ENCODE measurements at regions not wholly inside any gene's neighbourhood (a gene's known extent, or its start where the extent isn't known, plus 50 kb on each side); places are given as distances from the start of the nearest gene placed in this dataset.

- no peaks in the 10 kb centered on the region for H3K4me1 Mint-ChIP-seq
- DNase-seq, result no peak
- ATAC-seq (ENCODE audit: low read depth), result no peak
- no peaks in the 10 kb centered on the region for H3K27me3 Mint-ChIP-seq
- no peak overlapping the region for H3K4me3 Mint-ChIP-seq
- POLR2A ChIA-PET, result no interaction called here
- no peak overlapping the region for H3K27ac Mint-ChIP-seq
- H3K9me3 Mint-ChIP-seq, result no peaks in the 10 kb centered on the region
- no peaks in the 10 kb centered on the region for H3K36me3 Mint-ChIP-seq
Measured at GRCh38 chr11:15507592-15507991, 392.9 kb downstream of the INSC start.

GRCh38 chr11:15509082-15509481 lies 394.4 kb downstream of the INSC start:
- no peaks in the 10 kb centered on the region for H3K27me3 Mint-ChIP-seq
- DNase-seq (no peak), ATAC-seq (ENCODE audit: low read depth) (no peak)
- POLR2A ChIA-PET, result no interaction called here
- no peaks in the 10 kb centered on the region for H3K9me3 Mint-ChIP-seq
- no peak overlapping the region for H3K4me3 Mint-ChIP-seq
- no peak overlapping the region for H3K27ac Mint-ChIP-seq
- no peaks in the 10 kb centered on the region for H3K4me1 Mint-ChIP-seq
- H3K36me3 Mint-ChIP-seq, result no peaks in the 10 kb centered on the region

- Mint-ChIP-seq H3K27ac (no peak overlapping the region), H3K4me1 (no peaks in the 10 kb centered on the region), H3K9me3 (peaks cover 4% of the 10 kb centered on the region), H3K36me3 (no peaks in the 10 kb centered on the region), H3K27me3 (no peaks in the 10 kb centered on the region), H3K4me3 (no peak overlapping the region)
- ATAC-seq (ENCODE audit: low read depth) (no peak), DNase-seq (no peak)
- POLR2A ChIA-PET, result no interaction called here
Measured at GRCh38 chr11:15519124-15519791, 404.5 kb downstream of the INSC start.

- ATAC-seq (ENCODE audit: low read depth), result no peak
- peaks cover 4% of the 10 kb centered on the region for H3K9me3 Mint-ChIP-seq
- no peaks in the 10 kb centered on the region for H3K27me3 Mint-ChIP-seq
- DNase-seq, result no peak
- H3K4me3 Mint-ChIP-seq, result no peak overlapping the region
- no peak overlapping the region for H3K27ac Mint-ChIP-seq
- no peaks in the 10 kb centered on the region for H3K4me1 Mint-ChIP-seq
- no peaks in the 10 kb centered on the region for H3K36me3 Mint-ChIP-seq
- POLR2A ChIA-PET, result no interaction called here
Measured at GRCh38 chr11:15519911-15520310, 405.2 kb downstream of the INSC start.

GRCh38 chr11:15523543-15523942 lies 408.8 kb downstream of the INSC start:
- no peak for ATAC-seq (ENCODE audit: low read depth)

GRCh38 chr11:15525582-15525981 lies 410.9 kb downstream of the INSC start:
- POLR2A ChIA-PET, result no interaction called here
- H3K27ac Mint-ChIP-seq, result no peak overlapping the region
- H3K36me3 Mint-ChIP-seq, result no peaks in the 10 kb centered on the region
- peaks cover 5% of the 10 kb centered on the region for H3K9me3 Mint-ChIP-seq
- H3K4me1 Mint-ChIP-seq, result no peaks in the 10 kb centered on the region
- no peak overlapping the region for H3K4me3 Mint-ChIP-seq
- no peaks in the 10 kb centered on the region for H3K27me3 Mint-ChIP-seq
- ATAC-seq (ENCODE audit: low read depth), result no peak
- no peak for DNase-seq

More at GRCh38 chr11:15523543-15523942, 408.8 kb downstream of the INSC start:
- no peak overlapping the region for H3K27ac Mint-ChIP-seq
- POLR2A ChIA-PET, result no interaction called here
- DNase-seq, result no peak
- H3K4me3 Mint-ChIP-seq, result no peak overlapping the region
- H3K27me3 Mint-ChIP-seq, result no peaks in the 10 kb centered on the region
- peaks cover 5% of the 10 kb centered on the region for H3K9me3 Mint-ChIP-seq
- no peaks in the 10 kb centered on the region for H3K4me1 Mint-ChIP-seq
- no peaks in the 10 kb centered on the region for H3K36me3 Mint-ChIP-seq

GRCh38 chr11:15526032-15526431 lies 411.3 kb downstream of the INSC start:
- Mint-ChIP-seq H3K36me3 (no peaks in the 10 kb centered on the region), H3K4me3 (no peak overlapping the region), H3K4me1 (no peaks in the 10 kb centered on the region), H3K27ac (no peak overlapping the region), H3K9me3 (peaks cover 5% of the 10 kb centered on the region), H3K27me3 (no peaks in the 10 kb centered on the region)
- POLR2A ChIA-PET, result no interaction called here
- ATAC-seq (ENCODE audit: low read depth) (no peak), DNase-seq (no peak)

GRCh38 chr11:15526859-15527450 lies 412.2 kb downstream of the INSC start:
- Mint-ChIP-seq H3K36me3 (no peaks in the 10 kb centered on the region), H3K27me3 (no peaks in the 10 kb centered on the region), H3K9me3 (peaks cover 5% of the 10 kb centered on the region), H3K4me1 (no peaks in the 10 kb centered on the region), H3K27ac (no peak overlapping the region), H3K4me3 (no peak overlapping the region)
- no peak for ATAC-seq (ENCODE audit: low read depth)
- POLR2A ChIA-PET, result no interaction called here
- DNase-seq, result no peak

- H3K4me1 Mint-ChIP-seq, result no peaks in the 10 kb centered on the region
- H3K36me3 Mint-ChIP-seq, result no peaks in the 10 kb centered on the region
- no peaks in the 10 kb centered on the region for H3K9me3 Mint-ChIP-seq
- POLR2A ChIA-PET, result no interaction called here
- ATAC-seq (ENCODE audit: low read depth), result no peak
- no peak for DNase-seq
- no peak overlapping the region for H3K4me3 Mint-ChIP-seq
- peaks cover 2% of the 10 kb centered on the region for H3K27me3 Mint-ChIP-seq
- H3K27ac Mint-ChIP-seq, result no peak overlapping the region
Measured at GRCh38 chr11:15532432-15532831, 417.7 kb downstream of the INSC start.

- no peak overlapping the region for H3K4me3 Mint-ChIP-seq
- H3K27me3 Mint-ChIP-seq, result peaks cover 2% of the 10 kb centered on the region
- no peaks in the 10 kb centered on the region for H3K4me1 Mint-ChIP-seq
- H3K9me3 Mint-ChIP-seq, result no peaks in the 10 kb centered on the region
- POLR2A ChIA-PET, result no interaction called here
- H3K27ac Mint-ChIP-seq, result no peak overlapping the region
- H3K36me3 Mint-ChIP-seq, result no peaks in the 10 kb centered on the region
- no peak for DNase-seq
- ATAC-seq (ENCODE audit: low read depth), result no peak
Measured at GRCh38 chr11:15534266-15534665, 419.5 kb downstream of the INSC start.

GRCh38 chr11:15535414-15535813 lies 420.7 kb downstream of the INSC start:
- no peaks in the 10 kb centered on the region for H3K36me3 Mint-ChIP-seq
- no peaks in the 10 kb centered on the region for H3K4me1 Mint-ChIP-seq
- ATAC-seq (ENCODE audit: low read depth) (no peak), DNase-seq (no peak)
- H3K27me3 Mint-ChIP-seq, result peaks cover 2% of the 10 kb centered on the region
- H3K9me3 Mint-ChIP-seq, result no peaks in the 10 kb centered on the region
- POLR2A ChIA-PET, result no interaction called here
- H3K4me3 Mint-ChIP-seq, result no peak overlapping the region
- H3K27ac Mint-ChIP-seq, result no peak overlapping the region

GRCh38 chr11:15536438-15536837 lies 421.7 kb downstream of the INSC start:
- Mint-ChIP-seq H3K4me3 (no peak overlapping the region), H3K27ac (no peak overlapping the region), H3K4me1 (no peaks in the 10 kb centered on the region), H3K27me3 (peaks cover 2% of the 10 kb centered on the region), H3K36me3 (no peaks in the 10 kb centered on the region), H3K9me3 (no peaks in the 10 kb centered on the region)
- POLR2A ChIA-PET, result no interaction called here
- DNase-seq, result no peak
- no peak for ATAC-seq (ENCODE audit: low read depth)

- no peak overlapping the region for H3K4me3 Mint-ChIP-seq
- no peaks in the 10 kb centered on the region for H3K36me3 Mint-ChIP-seq
- H3K27me3 Mint-ChIP-seq, result peaks cover 2% of the 10 kb centered on the region
Measured at GRCh38 chr11:15539645-15540044, 424.9 kb downstream of the INSC start.

GRCh38 chr11:15541079-15541478 lies 426.4 kb downstream of the INSC start:
- POLR2A ChIA-PET, result no interaction called here
- H3K4me3 Mint-ChIP-seq, result no peak overlapping the region
- ATAC-seq (ENCODE audit: low read depth) (no peak), DNase-seq (no peak)
- H3K27me3 Mint-ChIP-seq, result no peaks in the 10 kb centered on the region
- H3K4me1 Mint-ChIP-seq, result no peaks in the 10 kb centered on the region
- H3K36me3 Mint-ChIP-seq, result no peaks in the 10 kb centered on the region
- no peaks in the 10 kb centered on the region for H3K9me3 Mint-ChIP-seq
- no peak overlapping the region for H3K27ac Mint-ChIP-seq

More at GRCh38 chr11:15539645-15540044, 424.9 kb downstream of the INSC start:
- Mint-ChIP-seq H3K9me3 (no peaks in the 10 kb centered on the region), H3K27ac (no peak overlapping the region), H3K4me1 (no peaks in the 10 kb centered on the region)
- POLR2A ChIA-PET, result no interaction called here
- no peak for DNase-seq
- no peak for ATAC-seq (ENCODE audit: low read depth)

All from activated naive CD8-positive, alpha-beta T cell treated with anti-CD3 and anti-CD28 coated beads, Interleukin-2, amount 10 ng/mL, durations not matched to agents 7 days and 5 days (primary cell).